A549 (cell line): ENCODE measurements at regions not wholly inside any gene's neighbourhood (a gene's known extent, or its start where the extent isn't known, plus 50 kb on each side); places are given as distances from the start of the nearest gene placed in this dataset.
"Not testable (repeated sequence)": the region's sequence is repeated elsewhere in the genome, so short reads cannot be mapped to it uniquely, and the experiment has no call there.

Experiments
- ATAC-seq, 2 experiments: fragments of 200-7000 bp in 1 of 2; fragments of >200 bp in 1 of 2; cut with Nextera tagmentation in 1 of 2; cut with Tn5 transposase in 1 of 2; 3 replicates each; pipeline versions ENCODE4 v1.8.0 to v1.9.1; 2018 to 2020; ENCODE audit warnings: mild to moderate bottlenecking in 1 of 2, moderate library complexity in 1 of 2
- CTCF ChIA-PET: fragments of 300-600 bp; sonication (Branson Sonifier 250); formaldehyde crosslinking; extraction: SDS; loops from one replicate; lab custom pipeline; 2021; ENCODE audit warnings: antibody characterized with exemption, inconsistent platforms; lab: Yijun Ruan, JAX
- POLR2A ChIA-PET: fragments of 350-600 bp; formaldehyde crosslinking; extraction: SDS; loops from one replicate; lab custom pipeline; 2021; ENCODE audit warnings: antibody characterized with exemption, inconsistent platforms; lab: Yijun Ruan, JAX
- DNase-seq, 2 experiments: peaks; one replicate each; pipeline versions ENCODE4 v3.0.0 to v3.0.0-alpha.2; 2011 to 2016; ENCODE audit warnings: low read depth in 1 of 2, low spot score in 1 of 2
- FAIRE-seq: peaks from 2 replicates; lab custom pipeline; 2011; peaks lifted over from hg19 to GRCh38; lab: Jason Lieb, UNC
- H3K27ac ChIP-seq, 2 experiments: fragments of >200 bp; sonication (Bioruptor Twin); formaldehyde crosslinking; 3 replicates each; pipeline ENCODE4 v1.5.1; 2016 to 2017
- H3K4me1 ChIP-seq: fragments of >200 bp; sonication (Bioruptor Twin); formaldehyde crosslinking; 3 replicates; pipeline ENCODE4 v1.6.1; 2016
- H3K4me2 ChIP-seq: fragments of >200 bp; sonication (Bioruptor Twin); formaldehyde crosslinking; 3 replicates; pipeline ENCODE4 v1.6.1; 2016
- H3K4me3 ChIP-seq: fragments of >200 bp; sonication (Bioruptor Twin); formaldehyde crosslinking; 3 replicates; pipeline ENCODE4 v1.5.1; 2016
- H3K9me3 ChIP-seq: fragments of >200 bp; sonication (Bioruptor Twin); formaldehyde crosslinking; 3 replicates; pipeline ENCODE4 v1.6.1; 2016
- CBX8 ChIP-seq: fragments of 200-600 bp; sonication (generic); IDR thresholded peaks from 2 replicates; pipeline ENCODE4 v1.6.1; 2016
- EHMT2 ChIP-seq: fragments of 200-600 bp; sonication (generic); IDR thresholded peaks from 2 replicates; pipeline ENCODE4 v1.6.1; 2016; ENCODE audit warnings: antibody characterized with exemption, low read depth, mild to moderate bottlenecking, moderate library complexity
- FOSL2 ChIP-seq, 2 experiments: fragments of 450-650 bp in 1 of 2; fragments of >200 bp in 1 of 2; sonication (Bioruptor Twin) in 1 of 2; formaldehyde crosslinking; IDR thresholded peaks; 2 replicates each; pipeline versions ENCODE4 v1.5.0 to v1.6.1; 2016 to 2020; ENCODE audit warnings: mild to moderate bottlenecking in 1 of 2, moderate library complexity in 1 of 2
- FOXS1 ChIP-seq: fragments of 250-450 bp; sonication (Bioruptor Pico); IDR thresholded peaks from 2 replicates; pipeline ENCODE4 v1.5.0; 2020; ENCODE audit warnings: mild to moderate bottlenecking, moderate library complexity
- HDAC2 ChIP-seq: fragments of 200-600 bp; sonication (generic); IDR thresholded peaks from 2 replicates; pipeline ENCODE4 v1.6.1; 2016
- HEYL ChIP-seq: fragments of 250-450 bp; sonication (Bioruptor Pico); IDR thresholded peaks from 2 replicates; pipeline ENCODE4 v1.8.0; 2021; ENCODE audit warnings: mild to moderate bottlenecking, moderate library complexity
- HOXB13 ChIP-seq: fragments of 250-450 bp; sonication (Bioruptor Pico); IDR thresholded peaks from 2 replicates; pipeline ENCODE4 v1.5.0; 2020; ENCODE audit warnings: low read depth, mild to moderate bottlenecking, moderate library complexity
- JUN ChIP-seq, 2 experiments: fragments of >200 bp; sonication (Bioruptor Twin); formaldehyde crosslinking; IDR thresholded peaks; 2 replicates in 1 of 2; 3 replicates in 1 of 2; pipeline ENCODE4 v1.6.1; 2016 to 2017
- KDM1A ChIP-seq: fragments of 200-600 bp; sonication (generic); IDR thresholded peaks from 2 replicates; pipeline ENCODE4 v1.6.1; 2016; ENCODE audit warnings: low read depth, mild to moderate bottlenecking
- KDM5A ChIP-seq: fragments of 200-600 bp; sonication (generic); IDR thresholded peaks from 2 replicates; pipeline ENCODE4 v1.6.1; 2016; ENCODE audit warnings: antibody characterized with exemption, mild to moderate bottlenecking
- MAFK ChIP-seq: fragments of 450-650 bp; IDR thresholded peaks from 2 replicates; pipeline ENCODE4 v1.6.1; 2014; ENCODE audit not compliant: partially characterized antibody
- MAZ ChIP-seq: fragments of 150-350 bp; IDR thresholded peaks from 2 replicates; pipeline ENCODE4 v1.6.1; 2014; ENCODE audit warnings: antibody characterized with exemption, low read depth, low read length, borderline replicate concordance
- MYC ChIP-seq: IDR thresholded peaks from 2 replicates; pipeline ENCODE4 v1.6.1; 2012; ENCODE audit warnings: mild to moderate bottlenecking, inconsistent platforms, low read length, improper control_type of control experiment, borderline replicate concordance
- PHF8 ChIP-seq: fragments of 200-600 bp; sonication (generic); IDR thresholded peaks from 2 replicates; pipeline ENCODE4 v1.6.1; 2016; ENCODE audit warnings: low read depth, mild to moderate bottlenecking, antibody characterized with exemption, moderate library complexity, borderline replicate concordance
- POLR2AphosphoS2 ChIP-seq: conservative IDR thresholded peaks from 2 replicates; pipeline ENCODE4 v1.6.1; 2012; ENCODE audit warnings: low read length, improper control_type of control experiment, inconsistent platforms
- RAD21 ChIP-seq, 2 experiments: fragments of >200 bp in 1 of 2; sonication (Bioruptor Twin) in 1 of 2; formaldehyde crosslinking in 1 of 2; IDR thresholded peaks in 1 of 2; conservative IDR thresholded peaks in 1 of 2; 2 replicates in 1 of 2; 3 replicates in 1 of 2; pipeline ENCODE4 v1.6.1; 2012 to 2018; ENCODE audit warnings: inconsistent platforms in 1 of 2
- RARB ChIP-seq: fragments of 250-450 bp; sonication (Bioruptor Pico); IDR thresholded peaks from 2 replicates; pipeline ENCODE4 v1.8.0; 2021; ENCODE audit warnings: mild to moderate bottlenecking, moderate library complexity
- RFX5 ChIP-seq: fragments of 450-650 bp; IDR thresholded peaks from 2 replicates; pipeline ENCODE4 v1.7.1; 2014; ENCODE audit warnings: antibody characterized with exemption, mild to moderate bottlenecking, moderate library complexity
- SMC3 ChIP-seq: fragments of >200 bp; sonication (Bioruptor Twin); formaldehyde crosslinking; IDR thresholded peaks from 3 replicates; pipeline ENCODE4 v1.6.1; 2018; ENCODE audit warnings: inconsistent platforms
- SREBF2 ChIP-seq: fragments of 450-650 bp; IDR thresholded peaks from 2 replicates; pipeline ENCODE4 v1.6.1; 2014; ENCODE audit warnings: mild to moderate bottlenecking, moderate library complexity
- TP53 ChIP-seq: fragments of 250-450 bp; sonication (Bioruptor Pico); IDR thresholded peaks from 2 replicates; pipeline ENCODE4 v1.5.0; 2021; ENCODE audit warnings: mild to moderate bottlenecking, moderate library complexity
- ZC3H11A ChIP-seq: fragments of 450-650 bp; IDR thresholded peaks from 2 replicates; pipeline ENCODE4 v1.6.1; 2014; ENCODE audit warnings: antibody characterized with exemption, mild to moderate bottlenecking
- WGBS: methylation state at CpG from one replicate; pipeline ENCODE4 v1.1.6; 2017; ENCODE audit errors: missing lambda C conversion rate; 5-methylcytosine and 5-hydroxymethylcytosine counted together
- TF ChIP-seq, protein P1 (sequence below): fragments of 250-450 bp; sonication (Bioruptor Pico); IDR thresholded peaks from 2 replicates; pipeline ENCODE4 v1.5.0; 2021; ENCODE audit warnings: mild to moderate bottlenecking, moderate library complexity, borderline replicate concordance
- TF ChIP-seq, protein P2 (sequence below): fragments of >200 bp; sonication (Bioruptor Twin); formaldehyde crosslinking; IDR thresholded peaks from 3 replicates; pipeline ENCODE4 v1.5.1; 2016
- TF ChIP-seq, protein P3 (sequence below): fragments of 150-350 bp; IDR thresholded peaks from 2 replicates; pipeline ENCODE4 v1.6.1; 2014; ENCODE audit warnings: low read depth, mild to moderate bottlenecking, low read length
- TF ChIP-seq, protein P4 (sequence below): fragments of 250-450 bp; sonication (Bioruptor Pico); IDR thresholded peaks from 2 replicates; pipeline ENCODE4 v1.5.0; 2020; ENCODE audit warnings: low read depth, mild to moderate bottlenecking, moderate library complexity

DNA sequence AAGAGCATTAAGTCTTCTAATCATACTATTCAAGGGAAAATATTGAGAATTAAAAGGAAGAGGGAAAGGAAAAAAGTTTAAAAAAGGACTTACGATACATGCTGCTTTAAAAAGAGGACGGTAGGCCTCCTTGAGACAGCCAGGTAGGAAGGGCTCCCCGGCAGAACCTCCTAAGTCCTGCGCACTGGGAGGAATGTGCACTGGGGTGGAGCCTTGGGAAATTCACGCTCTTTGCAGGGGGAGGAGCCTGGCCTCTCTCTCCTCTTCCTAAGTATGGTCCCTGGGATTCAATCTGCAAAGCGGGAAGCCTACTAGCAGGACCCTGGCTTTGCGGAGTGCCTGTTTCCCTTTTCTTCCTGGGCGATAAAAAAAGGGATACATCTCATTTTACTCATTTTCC, 553.0 kb downstream of the RPS29 start:
- Histone ChIP-seq H3K4me1 (no peaks in the 10 kb centered on the region), H3K9me3 (no peaks in the 10 kb centered on the region), H3K4me2 (no peak overlapping the region), H3K4me3 (no peak overlapping the region), H3K27ac (no peak overlapping the region)
- TF ChIP-seq POLR2AphosphoS2 (no peak), HEYL (CRISPR knock-in tag) (no peak), KDM1A (no peak), RFX5 (no peak), EHMT2 (no peak), SREBF2 (no peak), MAZ (no peak), HDAC2 (no peak), RARB (CRISPR knock-in tag) (no peak), CBX8 (no peak), RAD21 (conservative IDR thresholded peaks at IDR 0.05 in 1 of 2, IDR thresholded peaks at IDR 0.05 in 1 of 2) (no peak), KDM5A (no peak), HOXB13 (no peak), TP53 (CRISPR knock-in tag) (no peak)
- TF ChIP-seq, protein P1, sequence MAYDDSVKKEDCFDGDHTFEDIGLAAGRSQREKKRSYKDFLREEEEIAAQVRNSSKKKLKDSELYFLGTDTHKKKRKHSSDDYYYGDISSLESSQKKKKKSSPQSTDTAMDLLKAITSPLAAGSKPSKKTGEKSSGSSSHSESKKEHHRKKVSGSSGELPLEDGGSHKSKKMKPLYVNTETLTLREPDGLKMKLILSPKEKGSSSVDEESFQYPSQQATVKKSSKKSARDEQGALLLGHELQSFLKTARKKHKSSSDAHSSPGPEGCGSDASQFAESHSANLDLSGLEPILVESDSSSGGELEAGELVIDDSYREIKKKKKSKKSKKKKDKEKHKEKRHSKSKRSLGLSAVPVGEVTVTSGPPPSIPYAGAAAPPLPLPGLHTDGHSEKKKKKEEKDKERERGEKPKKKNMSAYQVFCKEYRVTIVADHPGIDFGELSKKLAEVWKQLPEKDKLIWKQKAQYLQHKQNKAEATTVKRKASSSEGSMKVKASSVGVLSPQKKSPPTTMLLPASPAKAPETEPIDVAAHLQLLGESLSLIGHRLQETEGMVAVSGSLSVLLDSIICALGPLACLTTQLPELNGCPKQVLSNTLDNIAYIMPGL (CRISPR knock-in tag), result no peak
- TF ChIP-seq, protein P2, sequence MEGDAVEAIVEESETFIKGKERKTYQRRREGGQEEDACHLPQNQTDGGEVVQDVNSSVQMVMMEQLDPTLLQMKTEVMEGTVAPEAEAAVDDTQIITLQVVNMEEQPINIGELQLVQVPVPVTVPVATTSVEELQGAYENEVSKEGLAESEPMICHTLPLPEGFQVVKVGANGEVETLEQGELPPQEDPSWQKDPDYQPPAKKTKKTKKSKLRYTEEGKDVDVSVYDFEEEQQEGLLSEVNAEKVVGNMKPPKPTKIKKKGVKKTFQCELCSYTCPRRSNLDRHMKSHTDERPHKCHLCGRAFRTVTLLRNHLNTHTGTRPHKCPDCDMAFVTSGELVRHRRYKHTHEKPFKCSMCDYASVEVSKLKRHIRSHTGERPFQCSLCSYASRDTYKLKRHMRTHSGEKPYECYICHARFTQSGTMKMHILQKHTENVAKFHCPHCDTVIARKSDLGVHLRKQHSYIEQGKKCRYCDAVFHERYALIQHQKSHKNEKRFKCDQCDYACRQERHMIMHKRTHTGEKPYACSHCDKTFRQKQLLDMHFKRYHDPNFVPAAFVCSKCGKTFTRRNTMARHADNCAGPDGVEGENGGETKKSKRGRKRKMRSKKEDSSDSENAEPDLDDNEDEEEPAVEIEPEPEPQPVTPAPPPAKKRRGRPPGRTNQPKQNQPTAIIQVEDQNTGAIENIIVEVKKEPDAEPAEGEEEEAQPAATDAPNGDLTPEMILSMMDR, result no peak
- TF ChIP-seq, protein P3, sequence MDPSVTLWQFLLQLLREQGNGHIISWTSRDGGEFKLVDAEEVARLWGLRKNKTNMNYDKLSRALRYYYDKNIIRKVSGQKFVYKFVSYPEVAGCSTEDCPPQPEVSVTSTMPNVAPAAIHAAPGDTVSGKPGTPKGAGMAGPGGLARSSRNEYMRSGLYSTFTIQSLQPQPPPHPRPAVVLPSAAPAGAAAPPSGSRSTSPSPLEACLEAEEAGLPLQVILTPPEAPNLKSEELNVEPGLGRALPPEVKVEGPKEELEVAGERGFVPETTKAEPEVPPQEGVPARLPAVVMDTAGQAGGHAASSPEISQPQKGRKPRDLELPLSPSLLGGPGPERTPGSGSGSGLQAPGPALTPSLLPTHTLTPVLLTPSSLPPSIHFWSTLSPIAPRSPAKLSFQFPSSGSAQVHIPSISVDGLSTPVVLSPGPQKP, result no peak
- DNase-seq (no peak), ATAC-seq (no peak), FAIRE-seq (no peak)
- CTCF ChIA-PET, result no interaction called here
- WGBS, result 23% methylated on average over 8 of the region's 8 CpGs
- POLR2A ChIA-PET, result no interaction called here

DNA sequence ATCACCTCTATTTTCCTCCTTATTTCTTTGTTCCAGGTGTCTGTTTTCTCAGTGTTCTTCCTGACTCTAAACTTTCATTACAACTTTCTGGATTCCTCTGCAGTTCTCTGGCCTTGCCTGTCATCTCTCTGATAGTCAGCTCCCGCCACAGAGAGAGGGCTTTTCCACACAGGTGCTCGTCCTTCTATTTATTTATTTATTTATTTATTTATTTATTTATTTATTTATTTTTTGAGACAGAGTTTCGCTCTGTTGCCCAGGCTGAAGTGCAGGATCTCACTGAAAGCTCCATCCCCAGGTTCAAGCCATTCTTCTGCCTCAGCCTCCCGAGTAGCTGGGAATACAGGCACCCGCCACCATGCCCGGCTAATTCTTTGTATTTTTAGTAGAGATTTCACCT, 554.5 kb downstream of the RPS29 start:
- WGBS, result 4% methylated on average over 6 of the region's 6 CpGs
- CTCF ChIA-PET, POLR2A ChIA-PET, H3K27ac ChIP-seq, H3K4me3 ChIP-seq, H3K4me2 ChIP-seq, H3K4me1 ChIP-seq, DNase-seq, FAIRE-seq, ATAC-seq, H3K9me3 ChIP-seq: not testable (repeated sequence)
- peak; percentile 55 for TF ChIP-seq ZC3H11A

DNA sequence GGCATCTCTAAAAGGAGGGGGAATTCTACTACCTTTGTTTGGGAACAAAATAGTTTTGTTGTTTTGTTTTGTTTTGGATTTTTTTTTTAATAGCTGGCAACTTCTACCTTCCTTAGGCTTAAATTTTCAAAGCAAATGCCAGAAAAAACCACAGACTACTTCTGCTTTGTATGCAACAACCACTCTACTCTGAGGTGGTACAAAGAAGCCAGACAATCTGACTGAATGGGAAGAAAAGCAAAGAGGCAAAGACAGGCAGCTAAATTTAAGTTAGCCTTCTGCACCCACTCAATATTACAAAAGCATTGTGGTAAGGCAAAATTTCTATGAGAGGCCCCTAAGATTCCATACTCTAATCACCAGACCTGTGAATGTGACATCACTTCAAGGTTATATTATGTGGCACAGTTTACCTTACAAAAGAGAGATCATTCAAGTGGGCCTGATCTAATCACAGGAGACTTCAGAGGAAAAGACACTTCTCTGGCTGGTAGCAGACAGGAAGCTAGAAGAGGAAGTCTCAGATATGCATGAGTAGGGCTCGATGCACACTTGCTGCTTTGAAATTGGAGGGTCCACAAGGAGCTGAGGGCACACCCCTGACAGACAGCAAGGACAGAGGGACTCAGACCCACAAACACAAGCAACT, 566.6 kb downstream of the RPS29 start:
- no peak overlapping the region for H3K27ac ChIP-seq
- no peak overlapping the region for H3K4me3 ChIP-seq
- H3K9me3 ChIP-seq, result no peaks in the 10 kb centered on the region
- no peak for TF ChIP-seq KDM1A
- no peak for TF ChIP-seq SREBF2
- no peak for TF ChIP-seq JUN (IDR thresholded peaks at IDR 0.05)
- TF ChIP-seq MYC, result no peak
- TF ChIP-seq FOXS1 (CRISPR knock-in tag), result no peak
- TF ChIP-seq RAD21 (conservative IDR thresholded peaks at IDR 0.05 in 1 of 2, IDR thresholded peaks at IDR 0.05 in 1 of 2), result no peak
- no peak for TF ChIP-seq MAZ
- no peak for TF ChIP-seq HDAC2
- no peak for TF ChIP-seq SMC3
- TF ChIP-seq FOSL2 (IDR thresholded peaks at IDR 0.05), result no peak
- no peak for TF ChIP-seq FOSL2 (CRISPR knock-in tag; IDR thresholded peaks at IDR 0.05)
- TF ChIP-seq HEYL (CRISPR knock-in tag), result no peak
- no peak for TF ChIP-seq MAFK
- TF ChIP-seq, protein P4, sequence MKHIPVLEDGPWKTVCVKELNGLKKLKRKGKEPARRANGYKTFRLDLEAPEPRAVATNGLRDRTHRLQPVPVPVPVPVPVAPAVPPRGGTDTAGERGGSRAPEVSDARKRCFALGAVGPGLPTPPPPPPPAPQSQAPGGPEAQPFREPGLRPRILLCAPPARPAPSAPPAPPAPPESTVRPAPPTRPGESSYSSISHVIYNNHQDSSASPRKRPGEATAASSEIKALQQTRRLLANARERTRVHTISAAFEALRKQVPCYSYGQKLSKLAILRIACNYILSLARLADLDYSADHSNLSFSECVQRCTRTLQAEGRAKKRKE (CRISPR knock-in tag), result no peak
- no peak for TF ChIP-seq PHF8
- TF ChIP-seq, all 56 proteins: peak for 0
- CTCF ChIA-PET, result interaction anchor here (0.9 kb wide), 1 partner anchor 50 kb away, joined by 3 read pairs; no protein-coding TSS in a partner anchor
- 0% methylated on average over 1 of the region's 1 CpG for WGBS
- POLR2A ChIA-PET, result no interaction called here
- DNase-seq, result no peak
- no peaks in the 10 kb centered on the region for H3K4me1 ChIP-seq
- no peak for ATAC-seq
- FAIRE-seq, result no peak
- no peak overlapping the region for H3K4me2 ChIP-seq
